ENCODE measurements at regions not wholly inside any gene's neighbourhood (a gene's known extent, or its start where the extent isn't known, plus 50 kb on each side); places are given as distances from the start of the nearest gene placed in this dataset.

DNA sequence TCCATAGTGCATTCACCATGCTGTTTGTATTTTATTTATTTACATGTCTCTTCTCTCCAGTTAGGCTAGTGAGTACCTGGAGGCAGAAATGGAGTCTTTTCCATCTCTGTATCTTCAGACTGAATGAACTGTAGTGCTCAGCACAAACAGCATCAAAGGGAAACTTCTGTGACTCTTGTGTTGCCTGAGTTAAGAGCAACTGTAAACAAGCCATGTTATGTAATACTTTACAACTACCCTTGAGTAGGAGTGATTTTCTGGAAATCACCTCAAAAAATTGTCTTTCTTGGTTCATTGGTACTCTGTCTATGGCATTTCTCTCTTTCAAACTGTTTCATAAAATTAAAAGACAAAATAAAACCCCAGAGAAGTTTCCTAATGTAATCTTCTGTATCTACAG, 258.3 kb downstream of the CGGBP1 start:
- Histone ChIP-seq H3K27ac (ENCODE audit: low read length) (no peak overlapping the region), H3K9me3 (ENCODE audit: insufficient read depth, low read length, severe bottlenecking) (no peaks in the 10 kb centered on the region), H3K36me3 (ENCODE audit: insufficient read depth, low read length) (no peaks in the 10 kb centered on the region), H3K4me1 (ENCODE audit: insufficient read depth, low read length) (no peaks in the 10 kb centered on the region), H2AFZ (ENCODE audit: low read depth, low read length) (no peak overlapping the region), H3K4me3 (ENCODE audit: low read depth in 1 of 2, low read length in 2 of 2) (no peak overlapping the region), H3K79me2 (ENCODE audit: insufficient read depth, low read length) (no peaks in the 10 kb centered on the region), H3K27me3 (ENCODE audit: insufficient read depth, low read length, poor library complexity) (no peaks in the 10 kb centered on the region), H4K20me1 (ENCODE audit: insufficient read depth, low read length) (no peaks in the 10 kb centered on the region), H3K9ac (ENCODE audit: low read depth, low read length) (no peak overlapping the region), H3K4me2 (ENCODE audit: insufficient read depth, low read length) (no peak overlapping the region)
- DNase-seq: no peak
- TF ChIP-seq EZH2 (IDR thresholded peaks at IDR 0.05; ENCODE audit: borderline replicate concordance, low read depth, low read length, severe bottlenecking): no peak
- TF ChIP-seq, protein P1, sequence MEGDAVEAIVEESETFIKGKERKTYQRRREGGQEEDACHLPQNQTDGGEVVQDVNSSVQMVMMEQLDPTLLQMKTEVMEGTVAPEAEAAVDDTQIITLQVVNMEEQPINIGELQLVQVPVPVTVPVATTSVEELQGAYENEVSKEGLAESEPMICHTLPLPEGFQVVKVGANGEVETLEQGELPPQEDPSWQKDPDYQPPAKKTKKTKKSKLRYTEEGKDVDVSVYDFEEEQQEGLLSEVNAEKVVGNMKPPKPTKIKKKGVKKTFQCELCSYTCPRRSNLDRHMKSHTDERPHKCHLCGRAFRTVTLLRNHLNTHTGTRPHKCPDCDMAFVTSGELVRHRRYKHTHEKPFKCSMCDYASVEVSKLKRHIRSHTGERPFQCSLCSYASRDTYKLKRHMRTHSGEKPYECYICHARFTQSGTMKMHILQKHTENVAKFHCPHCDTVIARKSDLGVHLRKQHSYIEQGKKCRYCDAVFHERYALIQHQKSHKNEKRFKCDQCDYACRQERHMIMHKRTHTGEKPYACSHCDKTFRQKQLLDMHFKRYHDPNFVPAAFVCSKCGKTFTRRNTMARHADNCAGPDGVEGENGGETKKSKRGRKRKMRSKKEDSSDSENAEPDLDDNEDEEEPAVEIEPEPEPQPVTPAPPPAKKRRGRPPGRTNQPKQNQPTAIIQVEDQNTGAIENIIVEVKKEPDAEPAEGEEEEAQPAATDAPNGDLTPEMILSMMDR (IDR thresholded peaks at IDR 0.05; ENCODE audit: borderline replicate concordance, extremely low read depth, low read length, poor library complexity, severe bottlenecking): no peak
- no peak for ATAC-seq (ENCODE audit: insufficient read depth, low read depth)

DNA sequence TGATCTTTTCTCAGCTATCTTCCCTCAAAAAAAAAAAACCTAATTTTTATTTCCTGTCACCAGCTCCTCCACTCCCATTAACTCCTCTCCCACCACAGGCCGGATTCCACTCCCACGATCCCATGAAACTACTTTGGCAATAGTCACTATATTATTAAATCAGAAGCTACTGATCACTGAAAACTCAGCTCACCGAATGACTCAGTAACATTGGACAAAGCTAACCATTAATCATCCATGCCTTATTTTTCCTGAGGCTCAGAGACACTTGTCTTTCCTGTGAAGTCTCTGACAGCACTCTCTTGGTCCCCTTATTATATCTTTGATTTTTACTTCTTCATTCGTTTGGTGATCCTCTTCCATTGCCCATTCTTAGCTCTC, 260.2 kb downstream of the CGGBP1 start:
- no peaks in the 10 kb centered on the region for H3K9me3 ChIP-seq (ENCODE audit: insufficient read depth, low read length, severe bottlenecking)
- ATAC-seq (ENCODE audit: insufficient read depth, low read depth) (no peak), DNase-seq (no peak)
- TF ChIP-seq EZH2 (IDR thresholded peaks at IDR 0.05; ENCODE audit: borderline replicate concordance, low read depth, low read length, severe bottlenecking): no peak
- no peak overlapping the region for H3K27ac ChIP-seq (ENCODE audit: low read length)
- no peak overlapping the region for H3K9ac ChIP-seq (ENCODE audit: low read depth, low read length)
- no peak overlapping the region for H2AFZ ChIP-seq (ENCODE audit: low read depth, low read length)
- no peaks in the 10 kb centered on the region for H3K79me2 ChIP-seq (ENCODE audit: insufficient read depth, low read length)
- H3K27me3 ChIP-seq (ENCODE audit: insufficient read depth, low read length, poor library complexity): no peaks in the 10 kb centered on the region
- no peak overlapping the region for H3K4me2 ChIP-seq (ENCODE audit: insufficient read depth, low read length)
- no peaks in the 10 kb centered on the region for H4K20me1 ChIP-seq (ENCODE audit: insufficient read depth, low read length)
- no peaks in the 10 kb centered on the region for H3K36me3 ChIP-seq (ENCODE audit: insufficient read depth, low read length)
- H3K4me1 ChIP-seq (ENCODE audit: insufficient read depth, low read length): no peaks in the 10 kb centered on the region
- H3K4me3 ChIP-seq (ENCODE audit: low read depth in 1 of 2, low read length in 2 of 2): no peak overlapping the region

DNA sequence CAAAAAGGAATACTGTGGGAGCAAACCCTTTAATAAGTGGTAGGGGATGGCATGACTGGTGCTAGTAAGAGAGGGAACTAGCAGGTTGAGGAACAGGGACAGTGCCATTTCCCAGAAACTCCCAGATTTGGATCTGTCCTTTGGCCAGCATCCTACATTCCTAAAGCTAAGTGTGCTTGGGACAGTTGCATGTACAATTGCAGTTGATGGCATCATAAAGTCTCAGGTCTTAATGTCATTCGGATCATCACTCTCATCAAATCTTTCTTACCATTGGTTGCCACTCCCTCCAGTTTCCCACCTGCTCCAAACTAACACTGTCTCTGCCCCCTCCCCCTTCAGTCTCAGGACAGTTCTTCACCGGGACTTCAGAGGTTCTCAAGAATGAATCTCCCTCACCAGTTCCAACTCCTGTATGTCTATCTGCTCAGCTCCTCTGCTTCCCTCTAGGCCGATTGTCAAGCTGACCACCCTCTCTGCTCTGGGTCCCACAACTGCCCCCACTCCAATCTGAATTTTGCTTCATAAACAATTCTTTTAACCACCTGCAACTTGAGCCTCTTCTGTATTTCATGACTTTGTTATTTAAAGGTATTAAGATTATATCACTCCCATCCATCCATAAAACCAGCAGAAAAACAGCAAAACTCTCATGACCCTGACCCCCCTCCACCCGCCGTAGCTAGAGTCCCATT, 260.8 kb downstream of the CGGBP1 start:
- Histone ChIP-seq H3K9ac (ENCODE audit: low read depth, low read length) (no peak overlapping the region), H3K36me3 (ENCODE audit: insufficient read depth, low read length) (no peaks in the 10 kb centered on the region), H4K20me1 (ENCODE audit: insufficient read depth, low read length) (no peaks in the 10 kb centered on the region), H3K27ac (ENCODE audit: low read length) (no peak overlapping the region), H3K4me1 (ENCODE audit: insufficient read depth, low read length) (no peaks in the 10 kb centered on the region), H3K9me3 (ENCODE audit: insufficient read depth, low read length, severe bottlenecking) (no peaks in the 10 kb centered on the region), H3K4me2 (ENCODE audit: insufficient read depth, low read length) (no peak overlapping the region), H3K27me3 (ENCODE audit: insufficient read depth, low read length, poor library complexity) (no peaks in the 10 kb centered on the region), H3K79me2 (ENCODE audit: insufficient read depth, low read length) (no peaks in the 10 kb centered on the region), H2AFZ (ENCODE audit: low read depth, low read length) (no peak overlapping the region), H3K4me3 (ENCODE audit: low read depth in 1 of 2, low read length in 2 of 2) (no peak overlapping the region)
- TF ChIP-seq EZH2 (IDR thresholded peaks at IDR 0.05; ENCODE audit: borderline replicate concordance, low read depth, low read length, severe bottlenecking): no peak
- TF ChIP-seq, protein P1 (IDR thresholded peaks at IDR 0.05; ENCODE audit: borderline replicate concordance, extremely low read depth, low read length, poor library complexity, severe bottlenecking): no peak
- DNase-seq: no peak
- ATAC-seq (ENCODE audit: insufficient read depth, low read depth): no peak

DNA sequence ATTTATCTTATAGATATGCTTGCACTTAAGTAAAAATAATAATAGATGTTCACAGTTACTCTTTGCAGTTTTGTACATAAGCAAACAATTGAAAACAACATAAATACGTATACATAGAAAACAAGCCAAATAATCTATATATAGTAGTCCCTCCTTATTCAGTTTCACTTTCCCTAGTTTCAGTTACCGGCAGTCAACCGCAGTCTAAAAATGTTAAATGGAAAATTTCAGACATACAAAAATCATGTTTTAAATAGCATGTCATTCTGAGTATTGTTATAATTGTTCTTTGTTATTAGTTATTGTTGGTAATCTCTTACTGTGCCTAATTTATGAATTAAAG, 262.0 kb downstream of the CGGBP1 start:
- no peaks in the 10 kb centered on the region for H3K79me2 ChIP-seq (ENCODE audit: insufficient read depth, low read length)
- no peak for TF ChIP-seq EZH2 (IDR thresholded peaks at IDR 0.05; ENCODE audit: borderline replicate concordance, low read depth, low read length, severe bottlenecking)
- TF ChIP-seq, protein P1 (IDR thresholded peaks at IDR 0.05; ENCODE audit: borderline replicate concordance, extremely low read depth, low read length, poor library complexity, severe bottlenecking): no peak
- no peak overlapping the region for H3K9ac ChIP-seq (ENCODE audit: low read depth, low read length)
- no peak overlapping the region for H3K4me2 ChIP-seq (ENCODE audit: insufficient read depth, low read length)
- DNase-seq: no peak
- no peaks in the 10 kb centered on the region for H3K36me3 ChIP-seq (ENCODE audit: insufficient read depth, low read length)
- H3K9me3 ChIP-seq (ENCODE audit: insufficient read depth, low read length, severe bottlenecking): no peaks in the 10 kb centered on the region
- no peaks in the 10 kb centered on the region for H3K27me3 ChIP-seq (ENCODE audit: insufficient read depth, low read length, poor library complexity)
- H3K4me1 ChIP-seq (ENCODE audit: insufficient read depth, low read length): no peaks in the 10 kb centered on the region
- H3K27ac ChIP-seq (ENCODE audit: low read length): no peak overlapping the region
- no peak overlapping the region for H2AFZ ChIP-seq (ENCODE audit: low read depth, low read length)
- H3K4me3 ChIP-seq (ENCODE audit: low read depth in 1 of 2, low read length in 2 of 2): no peak overlapping the region
- H4K20me1 ChIP-seq (ENCODE audit: insufficient read depth, low read length): no peaks in the 10 kb centered on the region
- no peak for ATAC-seq (ENCODE audit: insufficient read depth, low read depth)

All from DND-41 (cell line).